HG03103 (cell line): ENCODE measurements at regions not wholly inside any gene's neighbourhood (a gene's known extent, or its start where the extent isn't known, plus 50 kb on each side); places are given as distances from the start of the nearest gene placed in this dataset.
"Not testable (repeated sequence)": the region's sequence is repeated elsewhere in the genome, so short reads cannot be mapped to it uniquely, and the experiment has no call there.

Experiments used
- ATAC-seq: cut with Tn5 transposase; IDR thresholded peaks from one replicate; pipeline ENCODE4 v1.9.1; 2021; ENCODE audit warnings: low read depth; ENCODE audit not compliant: unreplicated experiment

DNA sequence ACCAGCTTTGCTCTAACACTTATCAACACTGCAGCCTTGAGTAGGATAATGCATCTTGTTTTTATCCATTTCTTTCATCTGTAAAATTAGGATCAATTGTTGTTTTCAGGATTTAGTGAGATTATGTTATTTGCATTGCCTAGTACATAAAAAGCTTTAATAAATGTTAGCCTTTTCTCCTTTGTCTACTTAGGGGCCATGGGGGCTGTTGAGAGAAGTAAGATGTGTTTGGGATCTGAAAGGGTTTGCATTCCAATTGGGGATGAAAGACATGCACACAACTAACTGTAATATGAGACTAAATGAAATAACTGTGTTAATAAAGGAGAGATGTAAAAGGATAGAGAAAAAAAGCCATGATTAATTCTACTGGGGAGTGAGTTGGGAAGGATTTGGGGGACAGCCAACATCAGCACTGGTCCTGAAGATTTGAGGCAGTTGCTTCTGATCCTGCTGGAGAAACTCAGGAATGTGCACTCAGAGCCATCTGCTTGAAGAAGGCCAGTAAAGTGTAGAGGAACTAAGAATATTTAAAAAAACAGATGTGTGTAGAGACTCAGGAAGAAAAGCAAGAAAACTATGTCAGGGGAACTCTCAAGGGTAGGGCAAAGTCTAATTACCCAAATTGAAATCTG is 236.3 kb downstream of the OLFM4 start:
- ATAC-seq, result no peak

DNA sequence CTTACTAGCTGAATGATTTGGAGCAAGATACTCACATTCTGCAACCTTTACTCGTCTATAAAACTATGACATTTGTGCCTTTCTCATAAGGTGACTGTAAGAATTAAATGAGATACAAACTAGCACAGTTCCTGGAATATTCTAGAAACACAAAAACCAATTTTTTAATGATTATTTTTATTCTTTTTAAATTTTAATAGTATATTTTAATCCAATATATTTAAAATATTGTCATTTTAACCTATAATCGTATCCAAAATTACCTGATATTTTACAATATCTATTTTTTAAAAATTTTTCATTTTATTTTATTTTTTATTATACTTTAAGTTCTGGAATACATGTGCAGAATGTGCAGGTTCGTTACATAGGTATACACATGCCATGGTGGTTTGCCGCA is 238.1 kb downstream of the OLFM4 start:
- no peak for ATAC-seq

DNA sequence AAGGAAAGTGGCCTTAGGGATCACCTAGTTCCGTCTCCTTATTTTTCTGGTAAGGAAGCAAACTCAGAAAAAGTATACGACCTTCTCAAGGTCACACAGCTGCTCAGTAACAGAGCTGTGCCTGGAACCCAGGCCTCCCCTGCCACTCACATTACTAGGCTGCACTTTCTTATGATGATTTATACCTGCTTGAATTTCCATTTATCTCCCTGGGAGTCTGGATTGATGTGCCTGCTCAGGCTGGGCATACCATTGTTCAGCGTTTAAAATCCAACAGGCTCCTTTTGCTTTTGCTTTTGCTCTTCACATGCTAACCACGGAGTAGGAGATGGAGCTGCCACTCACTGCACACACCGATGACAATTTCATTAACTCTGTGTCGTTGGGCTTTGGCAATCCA is 241.0 kb downstream of the OLFM4 start:
- ATAC-seq, result no peak

DNA sequence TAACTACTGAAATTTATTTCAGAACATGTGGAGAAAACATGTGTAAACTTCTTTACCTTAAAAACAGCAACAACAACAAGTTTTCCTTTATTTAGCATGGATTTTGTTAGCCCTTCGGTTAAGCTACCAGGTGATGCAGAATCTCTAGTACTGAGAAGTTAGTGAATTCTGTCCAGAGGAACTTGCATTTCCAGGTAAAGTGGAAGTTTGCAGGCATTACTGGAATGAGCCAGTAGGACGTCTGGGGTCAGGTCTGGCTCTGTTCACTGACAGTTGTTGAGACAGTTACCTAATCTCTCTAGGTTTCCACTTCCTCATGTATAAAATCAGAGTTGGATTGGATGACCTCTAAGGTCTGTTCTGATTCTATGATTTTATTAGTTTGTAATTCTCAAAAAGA is 244.3 kb downstream of the OLFM4 start:
- ATAC-seq, result no peak

DNA sequence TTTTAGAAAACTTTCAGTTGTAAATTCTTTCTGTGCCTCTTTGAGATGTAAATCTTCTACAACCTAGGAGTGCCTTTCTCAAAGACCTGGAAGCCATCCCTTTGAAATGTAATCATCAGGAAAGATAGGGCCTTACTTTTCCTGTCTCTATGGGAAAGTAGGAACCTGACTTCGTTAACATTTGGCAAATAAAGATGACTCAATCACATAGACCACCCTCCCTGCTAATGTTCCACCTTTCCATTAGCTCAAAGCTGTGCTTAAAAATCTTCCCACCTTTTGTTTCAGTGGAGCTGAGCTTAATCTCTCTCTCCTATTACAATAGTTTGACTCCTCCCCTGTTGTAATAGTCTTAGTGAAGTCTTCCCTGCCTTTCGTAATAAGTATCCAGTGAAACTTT is 247.7 kb downstream of the OLFM4 start:
- ATAC-seq, result no peak

DNA sequence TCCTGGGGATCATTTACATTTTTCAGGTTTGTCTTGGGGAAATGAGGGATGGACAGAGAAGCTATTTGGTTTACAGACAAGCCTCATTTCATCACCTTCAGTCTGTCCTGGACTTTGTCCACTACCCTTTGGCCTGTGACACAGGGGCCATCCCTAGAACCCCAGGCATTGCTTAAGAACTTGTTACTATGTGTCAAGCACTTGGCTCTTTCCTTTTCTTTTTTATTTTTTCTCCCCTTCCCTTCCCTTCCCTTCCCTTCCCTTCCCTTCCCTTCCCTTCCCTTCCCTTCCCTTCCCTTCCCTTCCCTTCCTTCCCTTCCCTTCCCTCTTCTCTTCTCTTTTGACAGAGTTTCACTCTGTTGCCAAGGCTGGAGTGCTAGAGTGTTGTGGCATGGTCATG is 253.1 kb downstream of the OLFM4 start:
- no peak for ATAC-seq

DNA sequence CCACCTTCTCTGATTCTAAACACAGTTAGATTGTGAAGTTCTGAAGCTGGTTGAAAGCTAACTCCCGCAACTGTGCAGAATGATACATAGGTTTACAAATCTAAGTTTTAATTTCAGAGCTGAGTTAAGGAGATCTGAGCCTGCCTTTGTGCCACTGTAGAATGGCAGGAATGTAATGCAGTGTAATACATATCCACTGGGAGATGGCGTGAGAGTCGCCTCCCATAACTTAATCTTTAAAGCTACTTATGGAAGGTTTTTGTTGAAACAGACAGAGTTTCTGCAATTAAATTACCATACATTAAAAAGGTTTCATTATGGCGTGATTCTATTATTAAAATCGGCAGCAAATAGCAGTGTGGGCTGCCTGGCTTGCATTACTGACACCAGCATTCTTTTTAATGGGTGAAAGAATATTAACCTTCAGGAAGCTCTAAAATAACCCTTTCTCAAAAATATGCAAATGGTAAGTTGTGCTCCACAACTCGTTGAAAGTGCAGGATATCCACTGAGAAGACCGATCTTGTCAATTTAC is 257.4 kb downstream of the OLFM4 start:
- ATAC-seq, result no peak

DNA sequence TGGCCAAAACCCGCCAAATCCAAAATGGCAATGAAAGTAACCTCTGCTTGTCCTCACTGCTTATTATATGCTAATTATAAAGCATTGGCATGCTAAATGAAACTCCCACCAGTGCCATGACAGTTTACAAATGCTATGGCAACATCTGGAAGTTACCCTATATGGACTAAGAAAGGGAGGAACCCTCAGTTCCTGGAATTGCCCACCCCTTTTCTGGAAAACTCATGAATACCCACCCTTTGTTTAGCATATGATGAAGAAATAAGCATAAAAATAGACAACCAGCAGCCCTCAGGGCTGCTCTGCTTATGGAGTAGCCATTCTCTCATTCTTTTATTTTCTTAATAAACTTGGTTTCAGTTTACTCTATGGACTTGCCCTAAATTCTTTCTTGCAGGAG is 269.8 kb downstream of the OLFM4 start:
- no peak for ATAC-seq

DNA sequence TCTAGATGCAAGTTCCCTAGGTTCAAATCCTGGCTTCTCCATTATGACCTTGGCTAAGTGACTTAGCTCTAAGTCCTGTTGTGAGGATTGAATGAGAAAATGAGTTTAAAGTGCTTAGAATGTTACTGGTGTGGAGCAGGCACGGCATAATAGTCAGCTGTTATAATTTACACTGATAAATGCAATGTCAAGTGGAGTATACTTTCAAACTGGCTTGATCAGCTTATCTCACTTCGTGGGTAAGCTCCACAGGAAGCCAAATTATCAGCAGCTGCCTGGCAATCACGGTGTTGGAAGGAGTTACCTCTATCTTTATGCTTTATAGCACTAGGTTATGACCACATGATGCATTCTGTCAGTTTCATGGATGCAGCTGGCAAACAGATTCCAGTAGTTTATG is 272.8 kb downstream of the OLFM4 start:
- ATAC-seq, result no peak

DNA sequence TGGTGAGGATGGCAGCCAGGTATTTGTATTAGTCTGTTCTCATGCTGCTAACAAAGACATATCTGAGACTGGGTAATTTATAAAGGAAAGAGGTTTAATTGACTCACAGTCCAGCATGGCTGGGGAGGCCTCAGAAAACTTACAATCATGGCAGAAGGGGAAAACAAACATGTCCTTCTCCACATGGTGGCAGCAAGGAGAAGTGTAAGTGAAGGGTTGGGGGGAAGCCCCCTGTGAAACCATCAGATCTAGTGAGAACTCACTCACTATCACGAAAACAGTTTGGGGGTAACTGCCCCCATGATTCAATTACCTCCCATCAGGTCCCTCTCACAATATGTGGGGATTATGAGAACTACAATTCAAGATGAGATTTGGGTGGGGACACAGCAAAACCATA is 276.8 kb downstream of the OLFM4 start:
- not testable (repeated sequence) for ATAC-seq

DNA sequence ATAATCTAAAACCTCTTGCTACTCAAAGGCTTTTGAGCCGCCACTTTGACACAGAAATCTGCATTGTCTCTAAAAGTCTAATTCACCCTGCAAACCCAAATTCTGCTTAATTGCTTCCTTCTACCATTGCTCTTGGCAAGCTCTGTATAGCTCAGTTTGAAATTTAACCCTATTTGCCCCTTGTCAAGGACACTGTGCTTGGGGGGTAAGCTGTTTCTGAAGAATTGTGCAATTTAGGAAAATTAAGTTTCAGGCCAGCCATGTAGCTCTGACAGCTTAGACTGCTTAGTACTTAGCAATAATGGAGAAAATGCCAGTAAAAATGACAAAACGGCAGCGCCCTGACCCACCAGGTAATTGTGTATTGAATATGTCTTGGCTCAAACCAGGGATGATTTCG is 282.2 kb downstream of the OLFM4 start:
- ATAC-seq, result no peak

DNA sequence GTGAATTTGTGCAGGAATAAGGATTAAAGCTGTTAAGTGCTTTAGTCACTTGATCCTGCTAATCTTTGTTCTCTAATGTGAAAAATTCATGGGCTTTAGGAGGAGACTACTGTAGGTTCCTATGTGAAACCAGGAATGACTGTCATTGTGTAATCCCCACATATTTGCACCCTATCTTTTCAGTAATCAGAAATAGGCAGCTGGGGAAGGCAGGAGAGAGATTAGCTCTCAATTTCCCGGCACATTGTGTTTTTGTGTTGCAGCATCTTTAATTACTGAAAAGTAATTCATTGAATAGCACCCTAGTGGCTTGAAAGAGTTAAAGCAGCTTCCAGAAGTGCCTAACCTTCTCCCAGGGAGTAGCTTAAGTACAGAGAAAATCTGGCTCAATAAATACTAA is 282.9 kb downstream of the OLFM4 start:
- ATAC-seq, result no peak

DNA sequence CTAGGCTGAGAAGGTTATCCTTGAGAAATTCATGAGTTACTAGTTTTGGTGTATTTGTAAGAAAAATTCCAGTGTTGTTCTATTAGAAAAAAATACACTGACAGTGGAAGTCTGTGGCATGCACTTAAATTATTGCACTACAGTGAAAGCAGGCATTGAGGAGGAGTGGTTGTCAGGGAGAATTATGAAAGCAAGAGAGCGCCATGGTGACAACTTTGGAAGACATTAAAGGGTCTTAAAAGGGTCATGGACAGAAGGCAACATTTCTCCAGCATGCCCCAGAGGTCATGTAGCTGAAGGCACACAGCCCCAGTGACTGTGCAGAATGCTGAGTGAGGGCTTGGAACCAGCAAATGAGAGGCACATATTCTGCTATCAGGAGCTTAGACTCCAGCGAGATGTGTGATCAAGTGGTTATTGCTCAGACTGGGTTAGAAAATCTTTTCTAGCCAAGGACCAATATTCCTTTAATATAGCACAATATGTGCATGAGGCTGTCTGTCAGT is 292.7 kb downstream of the OLFM4 start:
- ATAC-seq, result no peak

DNA sequence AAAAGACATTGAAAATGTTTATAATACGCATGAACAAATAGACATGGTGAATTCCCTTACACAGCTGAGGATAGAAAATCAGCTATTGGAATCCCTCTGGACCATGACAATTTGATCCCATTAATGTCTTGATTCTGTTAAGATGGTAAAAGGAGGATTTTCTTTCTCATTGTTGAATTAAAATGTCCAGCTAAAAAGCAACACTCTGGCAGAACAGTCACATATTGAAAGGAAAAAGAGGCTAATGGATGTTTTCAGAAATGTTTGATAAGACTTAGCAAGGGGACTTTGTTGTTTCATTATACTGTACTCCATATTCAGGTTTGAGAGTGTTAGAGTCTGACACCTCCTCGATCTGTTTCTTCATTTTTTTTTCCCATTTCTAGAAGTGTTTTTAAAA is 296.0 kb downstream of the OLFM4 start:
- ATAC-seq, result no peak

DNA sequence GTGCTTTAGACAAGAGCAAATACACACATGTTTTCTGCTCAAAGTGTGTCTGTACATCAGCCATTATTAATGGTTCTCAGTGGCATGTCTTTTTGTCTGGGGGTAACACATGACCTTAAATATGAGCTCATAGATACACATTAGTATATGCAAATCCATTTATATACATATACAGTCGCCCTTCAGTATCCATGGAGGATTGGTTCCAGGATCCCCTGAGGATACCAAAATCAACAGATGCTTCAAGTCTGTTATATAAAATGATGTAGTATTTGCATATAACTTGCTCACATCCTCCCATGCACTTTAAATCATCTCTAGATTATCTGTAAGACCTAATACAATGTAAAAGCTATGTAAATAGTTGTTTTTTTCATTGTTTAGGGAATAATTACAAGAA is 298.1 kb downstream of the OLFM4 start:
- ATAC-seq, result no peak

DNA sequence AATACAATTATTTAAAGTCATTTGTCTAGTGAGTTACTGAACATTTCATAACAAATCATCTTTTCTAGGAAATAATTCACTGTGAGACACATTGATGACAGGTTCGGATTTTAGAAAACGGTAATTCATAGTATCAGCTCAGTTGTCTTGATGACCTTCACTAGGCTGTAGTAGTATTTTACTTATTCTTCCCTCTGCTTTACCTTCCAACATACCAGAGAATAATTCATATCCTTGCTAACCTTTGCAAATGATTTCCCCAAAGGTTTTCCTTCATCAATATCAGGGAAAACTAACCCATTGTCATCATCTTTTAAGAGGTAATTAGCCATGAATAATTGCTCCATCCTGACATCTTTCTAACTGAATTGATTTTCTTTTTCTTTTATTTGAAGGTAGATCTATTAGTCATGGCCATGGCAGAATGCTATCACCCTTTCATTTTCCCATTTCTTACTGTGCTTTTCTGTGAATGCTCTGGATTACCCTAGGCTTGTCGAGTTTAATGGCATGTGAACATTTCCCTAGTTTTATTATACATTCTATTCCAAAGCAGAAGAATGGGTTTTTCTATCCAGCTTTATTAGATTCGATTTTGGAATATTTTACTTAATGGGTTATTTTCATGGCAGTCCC is 299.2 kb downstream of the OLFM4 start:
- ATAC-seq, result no peak

DNA sequence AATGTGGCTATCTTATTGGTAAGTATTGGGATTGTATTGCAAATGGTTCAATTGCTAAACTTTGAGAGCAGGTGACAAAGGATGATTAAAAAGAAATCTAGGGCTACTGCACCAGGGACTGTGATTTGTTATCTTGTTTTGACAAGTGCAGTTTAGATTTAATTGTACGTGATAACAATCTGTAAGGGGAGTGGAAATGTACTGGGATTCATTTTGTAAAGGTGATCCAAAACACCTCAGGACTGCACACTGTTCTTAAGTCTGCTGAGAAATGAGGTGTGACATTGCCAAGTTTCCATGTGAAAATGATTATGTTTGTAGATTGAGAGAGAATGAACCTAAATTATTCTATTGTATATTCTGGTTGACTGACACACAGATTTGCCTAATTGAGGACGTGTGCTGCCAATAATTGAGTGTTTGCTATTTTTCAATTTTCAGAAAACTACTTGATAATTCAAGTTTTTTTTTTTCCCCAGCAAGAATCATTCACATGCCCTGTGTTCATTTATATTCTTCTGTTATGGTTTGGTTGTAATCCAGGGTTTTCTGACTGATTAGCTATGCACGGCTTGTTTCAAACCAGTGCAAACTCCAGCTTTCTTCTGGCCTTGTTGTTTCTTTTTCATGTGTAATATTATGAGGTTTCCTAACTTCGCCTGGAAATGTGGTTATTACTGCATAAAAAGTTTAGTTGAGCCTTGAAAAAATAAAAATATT is 308.0 kb downstream of the OLFM4 start:
- ATAC-seq, result no peak

DNA sequence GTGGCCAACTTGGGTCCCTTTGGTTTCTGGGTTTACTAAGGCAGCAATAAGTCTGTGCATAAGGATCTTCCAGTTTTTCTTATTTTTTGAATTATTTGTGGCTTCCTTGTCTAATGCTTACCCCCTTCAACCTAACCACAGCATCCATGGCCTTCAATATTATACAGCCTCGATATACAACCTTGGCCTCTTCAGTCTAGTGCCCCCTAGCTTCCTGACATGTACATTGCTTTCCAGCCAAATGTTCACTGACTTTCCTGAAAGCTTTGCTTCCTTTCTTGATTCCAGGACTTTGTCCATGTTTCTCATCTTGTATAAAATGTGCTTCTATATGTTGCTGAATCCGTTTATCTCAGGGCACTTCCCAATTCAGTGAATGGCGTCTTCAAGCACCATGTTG is 310.1 kb downstream of the OLFM4 start:
- no peak for ATAC-seq

DNA sequence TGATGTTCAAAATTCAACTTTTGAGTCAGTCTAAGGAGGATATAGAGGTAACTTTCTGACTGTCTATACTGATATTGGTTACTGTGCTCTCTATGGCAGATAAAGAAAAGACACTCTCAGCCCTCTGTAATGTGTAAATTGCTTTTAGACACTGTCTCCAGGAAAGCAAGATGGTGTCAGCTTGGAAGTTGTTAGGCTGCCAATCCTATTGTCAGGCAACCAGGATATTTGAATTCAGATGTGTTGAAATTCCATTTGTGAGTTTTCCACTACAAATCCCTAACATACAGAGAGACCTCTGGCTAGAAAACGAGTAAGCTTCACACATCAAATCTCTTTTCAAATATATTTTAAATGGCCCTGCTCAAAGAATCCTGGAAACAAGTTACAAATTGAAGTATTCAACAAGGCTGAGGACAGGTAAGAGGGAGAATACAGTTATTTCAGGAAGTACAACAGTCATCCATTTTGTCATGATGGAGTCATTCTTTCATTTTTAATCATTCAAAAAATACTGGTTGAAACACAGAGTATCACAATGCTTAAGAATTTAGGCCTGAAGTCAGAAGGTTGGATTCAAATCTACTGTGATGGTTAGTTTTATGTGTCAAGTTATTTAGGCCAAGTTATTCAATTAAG is 312.0 kb downstream of the OLFM4 start:
- no peak for ATAC-seq

DNA sequence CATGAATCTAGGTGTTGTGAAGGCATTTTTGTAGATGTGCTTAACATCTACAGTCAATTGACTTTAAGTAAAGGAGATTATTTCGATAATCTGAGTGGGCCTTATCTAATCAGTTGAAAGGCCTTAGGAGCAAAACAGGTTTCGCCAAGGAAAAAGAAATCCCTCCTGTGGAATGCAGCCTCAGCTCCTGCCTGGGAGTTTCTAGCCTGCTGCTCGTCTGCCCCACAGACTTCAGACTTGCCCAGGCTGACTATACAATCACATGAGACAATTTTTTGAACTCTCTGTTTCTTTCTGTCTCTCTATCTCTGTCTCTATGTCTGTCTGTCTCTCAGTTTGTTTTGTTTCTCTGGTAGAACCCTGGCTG is 312.5 kb downstream of the OLFM4 start:
- ATAC-seq, result no peak

DNA sequence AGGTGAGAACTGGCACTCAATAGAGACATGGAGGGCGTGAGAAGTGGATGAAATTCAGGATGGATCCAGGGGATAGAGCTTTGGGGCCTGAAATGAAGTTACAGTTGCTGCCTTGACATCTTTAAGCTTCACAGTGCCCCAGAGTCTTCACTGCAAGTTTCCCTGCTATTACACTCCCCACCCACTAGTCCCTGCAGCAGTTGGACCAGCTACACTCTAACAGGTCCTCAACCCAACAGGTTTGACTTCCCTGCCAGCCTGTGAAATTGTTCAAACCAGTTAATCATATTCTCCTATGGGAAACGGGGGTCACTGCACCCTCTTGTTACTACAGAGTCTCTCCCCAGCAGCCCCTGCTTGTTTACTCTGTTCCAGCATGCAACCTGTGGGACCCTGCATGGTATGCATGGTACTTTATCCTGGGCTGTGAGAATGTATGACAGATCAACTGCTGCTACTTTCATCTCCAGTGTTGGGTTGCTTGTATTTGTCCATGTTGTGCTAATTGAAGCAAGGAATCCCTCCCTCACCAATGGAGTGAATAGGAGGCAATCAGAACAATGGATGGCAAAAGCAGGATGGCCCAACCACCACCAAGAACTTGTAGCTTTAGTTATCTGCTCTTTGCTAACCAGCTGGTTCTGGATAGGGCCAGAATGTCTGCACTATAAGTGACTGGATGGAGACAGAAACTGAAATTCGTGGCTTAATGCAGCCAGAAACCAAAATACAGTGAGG is 314.2 kb downstream of the OLFM4 start:
- ATAC-seq, result no peak
